ENCODE measurements at regions not wholly inside any gene's neighbourhood (a gene's known extent, or its start where the extent isn't known, plus 50 kb on each side); places are given as distances from the start of the nearest gene placed in this dataset.

DNA sequence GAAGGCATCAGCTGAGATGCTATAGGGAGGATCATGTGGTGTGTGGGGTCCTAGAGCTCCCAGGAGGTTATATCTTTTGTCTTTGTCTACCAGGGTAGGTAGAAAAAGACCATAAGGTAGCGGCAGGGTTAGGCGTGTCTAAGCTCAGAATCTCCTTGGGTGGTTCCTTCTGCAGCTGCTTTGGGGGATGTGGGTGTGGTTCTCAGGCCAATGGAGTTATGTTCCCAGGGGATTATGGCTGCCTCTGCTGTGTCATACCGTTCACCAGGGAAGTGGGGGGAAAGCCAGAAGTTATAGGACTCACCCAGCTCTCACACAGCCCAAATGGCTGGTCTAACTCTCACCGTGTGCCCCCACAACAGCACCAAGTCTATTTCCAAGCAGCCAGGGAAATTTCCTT is 107.4 kb upstream of the ADGRB3 start:
- Histone ChIP-seq H4K8ac (ENCODE audit: extremely low read depth, insufficient read depth, low read length) (no peak overlapping the region), H2BK20ac (ENCODE audit: low read length) (no peak overlapping the region), H3K4me3 (ENCODE audit: extremely low read depth in 1 of 4, insufficient read depth in 2 of 4, low read depth in 3 of 4, low read length in 4 of 4) (no peak overlapping the region), H3K79me1 (ENCODE audit: low read depth, low read length) (no peaks in the 10 kb centered on the region), H3K23me2 (ENCODE audit: low read depth, low read length) (no peaks in the 10 kb centered on the region), H2BK15ac (ENCODE audit: low read length) (no peak overlapping the region), H3K56ac (replicated peaks; ENCODE audit: insufficient read length, low read depth, low read length) (no peak overlapping the region), H3K4me2 (ENCODE audit: insufficient read depth in 1 of 2, low read depth in 2 of 2, low read length in 2 of 2) (no peak overlapping the region), H3K4me1 (replicated peaks in 1 of 4; ENCODE audit: control insufficient read depth in 3 of 4, insufficient read depth in 4 of 4, low read length in 3 of 4) (no peaks in the 10 kb centered on the region; a peak in 1 of 7 replicates), H3K27me3 (replicated peaks in 1 of 4; ENCODE audit: control insufficient read depth in 3 of 4, extremely low read depth in 1 of 4, insufficient read depth in 3 of 4, low read length in 3 of 4) (no peaks in the 10 kb centered on the region), H2BK12ac (ENCODE audit: low read depth, low read length) (no peak overlapping the region), H3K9me3 (ENCODE audit: insufficient read depth in 2 of 2, low read depth in 1 of 2, low read length in 1 of 2) (peaks cover 0 to 5% of the 10 kb centered on the region in 2 experiments; a peak in 1 of 4 replicates), H3K27ac (ENCODE audit: low read depth, low read length) (no peak overlapping the region), H4K91ac (replicated peaks; ENCODE audit: insufficient read length, low read length) (no peak overlapping the region), H4K20me1 (replicated peaks in 1 of 2; ENCODE audit: control insufficient read depth in 1 of 2, insufficient read depth in 2 of 2, low read length in 2 of 2) (no peaks in the 10 kb centered on the region), H2AK5ac (ENCODE audit: low read depth, low read length) (no peak overlapping the region), H3K9ac (replicated peaks in 1 of 4; ENCODE audit: extremely low read depth in 1 of 4, low read depth in 3 of 4, low read length in 3 of 4) (no peak overlapping the region), H3K4ac (replicated peaks; ENCODE audit: insufficient read length, low read depth, low read length) (no peak overlapping the region), H3K23ac (ENCODE audit: insufficient read length) (no peak overlapping the region), H3K14ac (ENCODE audit: insufficient read length) (no peak overlapping the region), H2BK120ac (replicated peaks; ENCODE audit: low read depth, low read length) (no peak overlapping the region), H3K36me3 (ENCODE audit: control insufficient read depth in 2 of 4, insufficient read depth in 4 of 4, low read length in 3 of 4) (no peaks in the 10 kb centered on the region), H2BK5ac (ENCODE audit: low read depth, low read length) (no peak overlapping the region), H2AFZ (ENCODE audit: low read length) (no peak overlapping the region), H4K5ac (ENCODE audit: insufficient read length, low read depth, low read length) (no peak overlapping the region), H3K18ac (ENCODE audit: extremely low read depth, low read length) (no peak overlapping the region), H3K79me2 (ENCODE audit: control insufficient read depth in 1 of 2, insufficient read depth in 2 of 2, low read length in 2 of 2) (no peaks in the 10 kb centered on the region)
- WGBS, 2 experiments (ENCODE audit: extremely low coverage in 1 of 2, insufficient coverage in 1 of 2, insufficient read length in 1 of 2, insufficient replicate concordance in 2 of 2, low coverage in 1 of 2, low lambda C conversion rate in 2 of 2, missing lambda C conversion rate in 1 of 2) = 96% methylated on average over 4 of the region's 4 CpGs; no CpG with 5 or more reads in 1 of the 2 experiments
- DNase-seq (ENCODE audit: low read depth in 1 of 2, low spot score in 2 of 2) = no peak
- TF ChIP-seq SRF (IDR thresholded peaks at IDR 0.05; ENCODE audit: low read depth, low read length) (no peak), CEBPB (IDR thresholded peaks at IDR 0.05; ENCODE audit: low read depth, low read length) (no peak), JUN (IDR thresholded peaks at IDR 0.05; ENCODE audit: low read depth, low read length) (no peak), CHD2 (IDR thresholded peaks at IDR 0.05; ENCODE audit: low read length) (no peak)
- FAIRE-seq = no peak
- CTCF ChIA-PET (ENCODE audit: partially characterized antibody) = interaction anchor here (0.6 to 1.6 kb wide), 4 partner anchors 10 to 297 kb away, joined by 3 to 4 read pairs (median 4); no protein-coding TSS in a partner anchor
- POLR2A ChIA-PET (ENCODE audit: partially characterized antibody) = no interaction called here

Measured in H1 (cell line).